Transverse colon (tissue), 4 donors: ENCODE measurements at regions not wholly inside any gene's neighbourhood (a gene's known extent, or its start where the extent isn't known, plus 50 kb on each side); places are given as distances from the start of the nearest gene placed in this dataset.

Source experiments
- EP300 ChIP-seq: sonication (generic); formaldehyde crosslinking; IDR thresholded peaks from one replicate; pipeline ENCODE4 v1.6.1; 2017; ENCODE audit warnings: antibody characterized with exemption, low read depth
- POLR2A ChIP-seq: fragments of 450-650 bp; IDR thresholded peaks from one replicate; pipeline ENCODE4 v1.6.1; 2016; ENCODE audit warnings: antibody characterized with exemption, mild to moderate bottlenecking, moderate library complexity
- POLR2AphosphoS5 ChIP-seq, 3 donors: sonication (generic); formaldehyde crosslinking; IDR thresholded peaks; one replicate each; pipeline ENCODE4 v1.6.1; 2016; ENCODE audit warnings: antibody characterized with exemption in 3 of 3
- TF ChIP-seq, protein P1 (sequence below), 5 experiments: fragments of 200-600 bp in 3 of 5; fragments of 450-650 bp in 2 of 5; sonication (generic) in 3 of 5; IDR thresholded peaks; 1 replicate in 2 of 5; 2 replicates in 3 of 5; pipeline ENCODE4 v1.5.1; 2016 to 2017; ENCODE audit warnings: antibody characterized with exemption in 5 of 5, inconsistent platforms in 3 of 5, mild to moderate bottlenecking in 2 of 5, moderate library complexity in 1 of 5

GRCh38 chr11:103534191-103534590 is 425.0 kb downstream of the DYNC2H1 start:
- TF ChIP-seq, protein P1, sequence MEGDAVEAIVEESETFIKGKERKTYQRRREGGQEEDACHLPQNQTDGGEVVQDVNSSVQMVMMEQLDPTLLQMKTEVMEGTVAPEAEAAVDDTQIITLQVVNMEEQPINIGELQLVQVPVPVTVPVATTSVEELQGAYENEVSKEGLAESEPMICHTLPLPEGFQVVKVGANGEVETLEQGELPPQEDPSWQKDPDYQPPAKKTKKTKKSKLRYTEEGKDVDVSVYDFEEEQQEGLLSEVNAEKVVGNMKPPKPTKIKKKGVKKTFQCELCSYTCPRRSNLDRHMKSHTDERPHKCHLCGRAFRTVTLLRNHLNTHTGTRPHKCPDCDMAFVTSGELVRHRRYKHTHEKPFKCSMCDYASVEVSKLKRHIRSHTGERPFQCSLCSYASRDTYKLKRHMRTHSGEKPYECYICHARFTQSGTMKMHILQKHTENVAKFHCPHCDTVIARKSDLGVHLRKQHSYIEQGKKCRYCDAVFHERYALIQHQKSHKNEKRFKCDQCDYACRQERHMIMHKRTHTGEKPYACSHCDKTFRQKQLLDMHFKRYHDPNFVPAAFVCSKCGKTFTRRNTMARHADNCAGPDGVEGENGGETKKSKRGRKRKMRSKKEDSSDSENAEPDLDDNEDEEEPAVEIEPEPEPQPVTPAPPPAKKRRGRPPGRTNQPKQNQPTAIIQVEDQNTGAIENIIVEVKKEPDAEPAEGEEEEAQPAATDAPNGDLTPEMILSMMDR (IDR thresholded peaks at IDR 0.05) = no peak
- no peak for TF ChIP-seq EP300
- no peak for TF ChIP-seq POLR2AphosphoS5 (IDR thresholded peaks at IDR 0.05)
- no peak for TF ChIP-seq POLR2A
